ENCODE measurements at regions not wholly inside any gene's neighbourhood (a gene's known extent, or its start where the extent isn't known, plus 50 kb on each side); places are given as distances from the start of the nearest gene placed in this dataset.

GRCh38 chr2:129488376-129488775 is 491.1 kb upstream of the RAB6C start:
- H3K4me1 ChIP-seq (ENCODE audit: insufficient read depth, low read length): no peaks in the 10 kb centered on the region
- ChIA-PET CTCF (no interaction called here), POLR2A (no interaction called here)
- Mint-ChIP-seq H3K4me1 (ENCODE audit: low read depth) (no peaks in the 10 kb centered on the region), H3K36me3 (ENCODE audit: low read depth) (no peaks in the 10 kb centered on the region), H3K27ac (no peak overlapping the region), H3K4me3 (no peak overlapping the region), H3K27me3 (peaks cover 4% of the 10 kb centered on the region), H3K9me3 (no peaks in the 10 kb centered on the region)
- H3K27ac ChIP-seq (ENCODE audit: low read depth in 1 of 2, low read length in 2 of 2): no peak overlapping the region
- H3K4me3 ChIP-seq (ENCODE audit: low read length): no peak overlapping the region
- DNase-seq (no peak), ATAC-seq (ENCODE audit: poor library complexity) (no peak)
- H3K27me3 ChIP-seq (ENCODE audit: control insufficient read depth in 1 of 2, insufficient read depth in 2 of 2, low read length in 2 of 2): no peaks in the 10 kb centered on the region
- peaks cover 0 to 14% of the 10 kb centered on the region in 2 experiments for H3K9me3 ChIP-seq (ENCODE audit: control insufficient read depth in 1 of 2, insufficient read depth in 1 of 2, low read length in 2 of 2)
- intact Hi-C loops (cut with DNase I, micrococcal nuclease): no loop called here
- TF ChIP-seq CTCF (IDR thresholded peaks at IDR 0.05): no peak
- H3K36me3 ChIP-seq (ENCODE audit: insufficient read depth, low read length): no peaks in the 10 kb centered on the region

GRCh38 chr2:129490641-129491040 is 488.8 kb upstream of the RAB6C start:
- CTCF ChIA-PET: no interaction called here
- no peak overlapping the region for H3K4me3 Mint-ChIP-seq
- Histone ChIP-seq H3K27ac (ENCODE audit: low read depth in 1 of 2, low read length in 2 of 2) (no peak overlapping the region), H3K9me3 (ENCODE audit: control insufficient read depth in 1 of 2, insufficient read depth in 1 of 2, low read length in 2 of 2) (peaks cover 0 to 14% of the 10 kb centered on the region in 2 experiments), H3K36me3 (ENCODE audit: insufficient read depth, low read length) (no peaks in the 10 kb centered on the region), H3K4me1 (ENCODE audit: insufficient read depth, low read length) (no peaks in the 10 kb centered on the region), H3K27me3 (ENCODE audit: control insufficient read depth in 1 of 2, insufficient read depth in 2 of 2, low read length in 2 of 2) (no peaks in the 10 kb centered on the region), H3K4me3 (ENCODE audit: low read length) (no peak overlapping the region)
- no peaks in the 10 kb centered on the region for H3K9me3 Mint-ChIP-seq
- DNase-seq: no peak
- peaks cover 4% of the 10 kb centered on the region for H3K27me3 Mint-ChIP-seq
- H3K27ac Mint-ChIP-seq: no peak overlapping the region
- no peak for ATAC-seq (ENCODE audit: poor library complexity)
- POLR2A ChIA-PET: no interaction called here
- intact Hi-C loops (cut with DNase I, micrococcal nuclease): no loop called here
- H3K36me3 Mint-ChIP-seq (ENCODE audit: low read depth): no peaks in the 10 kb centered on the region
- no peak for TF ChIP-seq CTCF (IDR thresholded peaks at IDR 0.05)
- no peaks in the 10 kb centered on the region for H3K4me1 Mint-ChIP-seq (ENCODE audit: low read depth)

GRCh38 chr2:129491308-129491707 is 488.2 kb upstream of the RAB6C start:
- no peaks in the 10 kb centered on the region for H3K27me3 ChIP-seq (ENCODE audit: control insufficient read depth in 1 of 2, insufficient read depth in 2 of 2, low read length in 2 of 2)
- no peak overlapping the region for H3K27ac Mint-ChIP-seq
- POLR2A ChIA-PET: no interaction called here
- no peak for ATAC-seq (ENCODE audit: poor library complexity)
- TF ChIP-seq CTCF (IDR thresholded peaks at IDR 0.05): no peak
- no peaks in the 10 kb centered on the region for H3K36me3 Mint-ChIP-seq (ENCODE audit: low read depth)
- H3K4me3 Mint-ChIP-seq: no peak overlapping the region
- H3K27ac ChIP-seq (ENCODE audit: low read depth in 1 of 2, low read length in 2 of 2): no peak overlapping the region
- DNase-seq: no peak
- no peaks in the 10 kb centered on the region for H3K36me3 ChIP-seq (ENCODE audit: insufficient read depth, low read length)
- no peaks in the 10 kb centered on the region for H3K4me1 Mint-ChIP-seq (ENCODE audit: low read depth)
- H3K27me3 Mint-ChIP-seq: peaks cover 4% of the 10 kb centered on the region
- no peaks in the 10 kb centered on the region for H3K4me1 ChIP-seq (ENCODE audit: insufficient read depth, low read length)
- intact Hi-C loops (cut with DNase I, micrococcal nuclease): no loop called here
- H3K4me3 ChIP-seq (ENCODE audit: low read length): no peak overlapping the region
- peaks cover 0 to 14% of the 10 kb centered on the region in 2 experiments for H3K9me3 ChIP-seq (ENCODE audit: control insufficient read depth in 1 of 2, insufficient read depth in 1 of 2, low read length in 2 of 2)
- CTCF ChIA-PET: no interaction called here
- H3K9me3 Mint-ChIP-seq: no peaks in the 10 kb centered on the region

Measured in CD4-positive, alpha-beta T cell (primary cell).